OCI-LY3 (cell line): ENCODE measurements at regions not wholly inside any gene's neighbourhood (a gene's known extent, or its start where the extent isn't known, plus 50 kb on each side); places are given as distances from the start of the nearest gene placed in this dataset.

ENCODE experiments used
- CTCF ChIP-seq: fragments of 200-600, 300-600 bp; sonication (generic); IDR thresholded peaks from 2 replicates; pipeline ENCODE4 v1.5.1; 2014; ENCODE audit warnings: antibody characterized with exemption, low read length, low read depth
- EZH2phosphoT487 ChIP-seq: fragments of 200-600 bp; shearing (Covaris generic); IDR thresholded peaks from 2 replicates; pipeline ENCODE4 v1.6.1; 2018; ENCODE audit warnings: antibody characterized with exemption, mixed run types, low read depth

DNA sequence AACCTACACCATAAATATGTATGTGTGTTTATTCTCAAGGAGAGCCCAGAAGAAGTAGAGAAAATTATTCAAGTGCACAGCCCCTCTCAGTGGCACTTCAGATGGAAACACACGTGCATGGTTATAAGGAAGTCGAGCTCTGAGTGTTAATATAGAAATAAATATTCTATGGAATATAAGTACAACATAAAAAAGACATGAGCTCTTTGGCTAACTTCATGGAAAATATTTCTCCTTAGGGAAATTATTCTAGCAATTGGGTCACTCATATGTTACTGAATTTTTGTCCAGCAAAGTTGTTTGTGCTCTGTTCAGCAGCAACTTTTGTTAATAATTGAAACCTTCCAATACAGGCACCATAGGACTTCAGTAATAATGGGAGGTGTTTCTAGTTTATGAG is 939.0 kb downstream of the LRFN5 start:
- TF ChIP-seq CTCF, result peak; percentile 28
- TF ChIP-seq EZH2phosphoT487, result no peak
